Fibroblast of pulmonary artery (primary cell): ENCODE measurements at regions not wholly inside any gene's neighbourhood (a gene's known extent, or its start where the extent isn't known, plus 50 kb on each side); places are given as distances from the start of the nearest gene placed in this dataset.

Source experiments
- DNase-seq: peaks from one replicate; pipeline ENCODE4 v3.0.0-alpha.2; 2010; ENCODE audit warnings: low read depth
- H3K4me3 ChIP-seq: replicated peaks from 2 replicates; pipeline ENCODE4 v1.5.1; 2011; ENCODE audit warnings: low read depth, mild to moderate bottlenecking, control low read depth, low read length, moderate library complexity
- CTCF ChIP-seq: IDR thresholded peaks from 2 replicates; pipeline ENCODE4 v1.5.1; 2011; ENCODE audit warnings: mild to moderate bottlenecking, control low read depth, low read length, inconsistent platforms; ENCODE audit errors: missing control alignments

GRCh38 chr4:110876866-110877265, 254.0 kb upstream of the PITX2 start:
- no peak for TF ChIP-seq CTCF
- no peak for DNase-seq
- H3K4me3 ChIP-seq, result no peak overlapping the region

- no peak for DNase-seq
- H3K4me3 ChIP-seq, result no peak overlapping the region
- no peak for TF ChIP-seq CTCF
Observed at GRCh38 chr4:110877778-110878370, 255.0 kb upstream of the PITX2 start.

DNA sequence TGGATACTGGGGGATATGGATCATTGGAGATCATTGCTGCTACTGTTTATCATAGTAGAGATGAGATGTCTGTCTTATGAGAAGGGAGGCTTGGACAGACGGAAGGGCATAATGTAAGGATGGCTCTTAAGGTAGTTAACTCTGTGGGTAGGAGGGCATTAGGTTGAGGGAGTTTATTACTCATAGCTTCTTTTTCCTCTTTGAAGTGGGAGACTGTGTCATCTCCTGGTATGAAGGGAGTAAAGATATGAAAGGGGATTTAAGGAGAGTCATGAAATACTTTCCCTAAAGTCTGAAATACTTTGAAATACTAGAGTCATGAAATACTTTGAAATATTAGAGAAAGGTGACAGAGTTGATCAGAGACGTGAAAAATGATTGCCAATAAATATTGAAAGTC, 255.5 kb upstream of the PITX2 start:
- TF ChIP-seq CTCF, result no peak
- no peak for DNase-seq
- H3K4me3 ChIP-seq, result no peak overlapping the region

- H3K4me3 ChIP-seq, result no peak overlapping the region
- DNase-seq, result no peak
- no peak for TF ChIP-seq CTCF
Observed at GRCh38 chr4:110878956-110879355, 256.1 kb upstream of the PITX2 start.

GRCh38 chr4:110886270-110886669, 263.4 kb upstream of the PITX2 start:
- no peak overlapping the region for H3K4me3 ChIP-seq
- DNase-seq, result no peak
- no peak for TF ChIP-seq CTCF

DNA sequence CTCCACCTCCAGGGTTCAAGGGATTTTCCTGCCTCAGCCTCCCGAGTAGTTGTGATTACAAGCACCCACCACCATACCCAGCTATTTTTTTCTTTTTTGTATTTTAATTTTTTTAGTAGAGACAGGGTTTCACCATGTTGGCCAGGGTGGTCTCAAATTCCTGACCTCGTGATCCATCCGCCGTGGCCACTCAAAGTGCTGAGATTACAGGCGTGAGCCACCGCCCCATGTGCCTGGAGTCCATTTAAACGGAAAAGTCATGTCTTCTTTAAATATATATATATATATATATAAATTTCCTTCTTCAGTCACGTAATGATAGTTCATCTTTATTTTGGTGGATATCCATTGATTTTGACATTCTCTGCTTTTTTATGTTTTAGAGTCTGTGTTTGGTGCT, 264.0 kb upstream of the PITX2 start:
- no peak for TF ChIP-seq CTCF
- DNase-seq, result no peak
- no peak overlapping the region for H3K4me3 ChIP-seq

- DNase-seq, result no peak
- TF ChIP-seq CTCF, result no peak
- no peak overlapping the region for H3K4me3 ChIP-seq
Observed at GRCh38 chr4:110897784-110898183, 274.9 kb upstream of the PITX2 start.
